Small intestine (tissue), 7 donors: ENCODE measurements at regions not wholly inside any gene's neighbourhood (a gene's known extent, or its start where the extent isn't known, plus 50 kb on each side); places are given as distances from the start of the nearest gene placed in this dataset.

Experiments
- DNase-seq, 2 donors: peaks; one replicate each; pipeline versions ENCODE4 v3.0.0 to v3.0.0-alpha.2; 2013
- FAIRE-seq: peaks from 2 replicates; lab custom pipeline; 2012; peaks lifted over from hg19 to GRCh38; lab: Jason Lieb, UNC
- H3K27ac ChIP-seq, 3 donors: one replicate each; pipeline ENCODE4 v1.5.1; 2013; ENCODE audit warnings: low read length in 2 of 3, mild to moderate bottlenecking in 2 of 3, control low read depth in 1 of 3, inconsistent platforms in 1 of 3, low read depth in 1 of 3, moderate library complexity in 1 of 3
- H3K27me3 ChIP-seq, 3 donors: one replicate each; pipeline ENCODE4 v1.6.1; 2013; ENCODE audit warnings: low read length in 3 of 3, inconsistent platforms in 1 of 3; ENCODE audit not compliant: control insufficient read depth in 3 of 3, insufficient read depth in 3 of 3
- H3K36me3 ChIP-seq, 3 donors: one replicate each; pipeline ENCODE4 v1.6.1; 2013; ENCODE audit warnings: low read length in 3 of 3, inconsistent platforms in 1 of 3, low read depth in 1 of 3, mild to moderate bottlenecking in 1 of 3, moderate library complexity in 1 of 3; ENCODE audit not compliant: control insufficient read depth in 3 of 3, insufficient read depth in 2 of 3
- H3K4me1 ChIP-seq, 3 donors: one replicate each; pipeline ENCODE4 v1.6.1; 2013; ENCODE audit warnings: low read length in 2 of 3, inconsistent platforms in 1 of 3, low read depth in 1 of 3, mild to moderate bottlenecking in 1 of 3, moderate library complexity in 1 of 3; ENCODE audit not compliant: control insufficient read depth in 3 of 3, insufficient read depth in 2 of 3
- H3K4me3 ChIP-seq, 3 donors: one replicate each; pipeline ENCODE4 v1.5.1; 2013; ENCODE audit warnings: low read length in 3 of 3, control low read depth in 1 of 3, inconsistent platforms in 1 of 3, low read depth in 1 of 3, mild to moderate bottlenecking in 1 of 3, moderate library complexity in 1 of 3
- H3K9me3 ChIP-seq, 2 donors: one replicate each; pipeline ENCODE4 v1.6.1; 2013; ENCODE audit warnings: low read depth in 1 of 2, low read length in 1 of 2; ENCODE audit not compliant: control insufficient read depth in 2 of 2, insufficient read depth in 1 of 2
- WGBS, 3 donors: extraction: QIAGEN DNeasy Blood & Tissue Kit; methylation state at CpG; one replicate each; pipeline ENCODE4 v1.1.7; 2013; 5-methylcytosine and 5-hydroxymethylcytosine counted together
- donor health status: healthy with polysubstance abuse.
- donor health status: control.
- donor health status: control.
- donor health status: Bipolar disorder and iron deficiency.
- donor health status: healthy.

DNA sequence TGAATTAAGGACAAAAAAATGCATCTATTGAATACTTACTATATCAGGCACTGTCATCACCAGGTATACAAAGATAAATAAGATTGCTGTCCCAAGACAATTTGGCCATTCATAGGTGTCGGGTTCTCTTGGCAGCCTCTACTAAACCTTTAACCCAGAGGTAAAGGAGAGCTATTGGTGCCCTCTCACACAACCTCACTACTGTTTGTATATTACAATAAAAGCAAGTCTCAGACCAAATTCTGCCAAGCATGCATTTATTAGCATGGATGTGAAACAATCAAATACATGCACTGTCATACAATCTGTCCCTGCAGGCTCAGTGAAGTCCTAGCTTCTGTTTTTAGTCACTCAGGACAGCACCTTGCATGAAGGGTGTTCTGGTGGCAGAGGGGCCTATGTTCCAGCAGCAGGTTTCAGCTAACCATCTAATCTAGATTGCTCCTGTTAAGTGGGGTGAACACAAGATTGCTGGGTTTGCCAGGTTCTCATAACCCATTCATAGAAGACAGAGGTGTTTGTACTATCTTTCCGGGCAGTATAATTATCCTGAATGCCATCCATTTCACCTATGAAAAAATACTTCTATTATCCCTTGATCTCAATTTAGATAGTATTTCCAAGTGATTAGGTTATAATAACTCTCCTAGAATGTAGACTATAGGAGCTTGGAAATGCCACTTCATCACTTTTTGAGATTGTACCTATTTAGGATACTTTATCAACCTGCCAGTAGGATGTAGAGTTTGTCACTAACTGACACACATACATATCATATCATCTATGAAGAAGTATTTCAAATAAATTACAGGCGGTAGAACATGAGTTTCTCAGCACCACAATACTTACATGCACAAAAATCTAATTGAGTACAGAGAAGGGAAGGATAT is 254.0 kb upstream of the KRR1 start:
- Histone ChIP-seq H3K4me3 (no peak overlapping the region), H3K27me3 (no peaks in the 10 kb centered on the region), H3K36me3 (no peaks in the 10 kb centered on the region), H3K4me1 (no peaks in the 10 kb centered on the region), H3K9me3 (no peaks in the 10 kb centered on the region), H3K27ac (no peak overlapping the region)
- no peak for FAIRE-seq
- WGBS, 3 donors, result 46 to 82% (median 76%) methylated on average over 3 of the region's 3 CpGs
- no peak for DNase-seq

DNA sequence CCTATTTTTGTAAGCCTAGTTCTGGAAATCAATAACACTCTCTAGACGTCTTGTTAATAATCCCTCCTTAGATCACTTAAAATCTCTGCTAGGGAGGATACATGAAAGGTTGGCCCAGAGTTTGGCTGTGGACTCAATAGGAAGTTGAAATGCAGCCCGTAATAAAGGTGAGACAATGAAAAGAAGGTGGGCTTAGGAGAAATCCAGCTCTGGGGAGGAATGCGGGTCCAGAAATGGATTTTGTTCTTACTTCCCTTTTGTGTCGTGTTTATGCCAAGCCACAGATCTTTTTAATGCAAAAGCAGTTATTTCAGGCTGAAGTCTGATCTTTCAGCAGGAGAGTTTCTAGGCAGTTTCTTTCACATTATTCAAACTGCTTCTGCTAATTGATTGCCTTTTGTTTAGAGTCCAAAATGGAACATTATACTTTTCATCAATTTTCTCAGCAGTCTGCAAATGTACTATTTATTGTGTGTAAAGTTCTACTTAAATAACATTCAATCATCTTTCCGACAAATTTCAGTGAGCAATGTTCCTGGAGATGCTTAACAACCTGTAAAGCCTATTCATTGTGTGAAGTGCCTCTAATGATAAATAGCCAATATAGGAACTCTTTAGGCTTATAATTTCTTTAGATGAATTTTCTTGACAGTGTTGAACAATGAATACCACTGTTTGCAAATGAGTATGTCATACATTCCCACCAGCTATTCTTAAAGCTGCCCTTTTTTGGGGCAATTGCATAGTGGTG is 252.9 kb upstream of the KRR1 start:
- Histone ChIP-seq H3K36me3 (no peaks in the 10 kb centered on the region), H3K4me3 (no peak overlapping the region), H3K9me3 (no peaks in the 10 kb centered on the region), H3K27me3 (no peaks in the 10 kb centered on the region), H3K4me1 (no peaks in the 10 kb centered on the region), H3K27ac (no peak overlapping the region)
- 71 to 89% (median 83%) methylated on average over 5 of the region's 5 CpGs for WGBS, 3 donors
- FAIRE-seq (no peak), DNase-seq (no peak)

DNA sequence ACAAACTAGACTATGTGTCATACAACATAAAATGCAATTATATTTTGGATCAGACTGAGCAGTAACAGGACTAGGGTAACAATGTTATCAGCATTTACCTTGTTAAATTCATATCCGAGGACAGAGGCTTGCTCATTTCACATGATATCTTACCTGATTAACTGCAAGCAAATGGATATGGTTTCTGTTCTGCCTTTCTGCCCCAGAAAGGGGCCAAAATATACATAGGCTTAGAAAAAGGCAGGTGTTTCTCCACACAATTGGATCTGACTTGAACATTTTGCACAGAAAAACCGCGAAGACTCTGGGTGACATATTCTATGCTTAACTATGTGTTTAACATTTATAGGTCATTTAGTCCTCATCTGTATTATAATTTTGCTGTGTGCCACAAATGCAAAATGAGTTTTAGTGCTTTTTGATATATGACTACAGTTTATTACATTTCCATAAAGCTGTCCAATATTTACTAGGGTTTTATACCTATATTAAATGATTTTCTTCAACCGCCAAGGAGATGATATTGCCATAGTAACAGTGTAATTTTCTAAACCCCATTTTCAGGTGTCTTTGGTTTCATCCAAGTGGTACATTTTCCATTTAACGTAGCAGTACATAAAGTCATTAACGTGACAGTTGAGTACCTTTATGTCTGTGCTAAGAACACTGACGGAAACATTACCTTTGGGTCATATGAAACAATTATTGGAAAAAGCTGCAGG is 249.3 kb upstream of the KRR1 start:
- no peaks in the 10 kb centered on the region for H3K27me3 ChIP-seq
- FAIRE-seq (no peak), DNase-seq (no peak)
- 79 to 88% (median 85%) methylated on average over 7 of the region's 7 CpGs for WGBS, 3 donors
- no peaks in the 10 kb centered on the region for H3K4me1 ChIP-seq
- H3K4me3 ChIP-seq, result no peak overlapping the region
- H3K9me3 ChIP-seq, result no peaks in the 10 kb centered on the region
- no peak overlapping the region for H3K27ac ChIP-seq
- H3K36me3 ChIP-seq, result no peaks in the 10 kb centered on the region

DNA sequence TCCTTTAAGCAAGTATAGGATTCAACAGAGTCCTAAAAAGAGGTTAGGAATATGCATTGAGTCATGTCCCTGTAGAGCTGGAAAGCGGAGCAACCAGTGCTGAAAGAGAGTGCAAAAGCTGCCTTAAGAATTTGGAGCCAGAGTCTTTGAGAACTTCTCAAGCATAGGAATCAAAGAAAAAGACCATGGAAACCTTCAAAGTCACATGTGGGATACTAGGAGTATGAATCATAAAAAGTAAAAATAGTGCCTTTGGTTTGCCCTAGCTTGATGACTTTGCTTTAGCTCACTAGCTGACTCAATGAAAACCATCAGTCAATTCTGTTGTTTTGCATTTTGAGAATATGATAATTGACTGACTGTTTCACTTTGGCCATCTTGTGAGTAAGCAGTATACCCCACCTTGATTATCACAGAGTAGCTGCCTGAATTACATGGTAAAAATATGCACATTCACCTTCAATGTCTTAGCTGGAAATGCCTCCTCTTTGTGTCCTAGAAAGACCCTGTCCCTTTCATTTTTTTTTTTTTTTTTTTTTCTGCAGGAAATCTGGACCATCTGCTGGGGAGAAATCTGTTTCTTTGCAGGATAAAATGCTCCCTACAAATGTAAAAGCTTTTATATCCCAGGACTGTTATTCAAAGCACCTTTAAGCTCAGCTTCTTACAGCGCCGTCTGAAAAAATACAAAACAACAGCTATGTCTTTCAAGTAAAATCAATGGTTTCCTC is 248.6 kb upstream of the KRR1 start:
- Histone ChIP-seq H3K27me3 (no peaks in the 10 kb centered on the region), H3K4me3 (no peak overlapping the region), H3K4me1 (peaks cover 0 to 2% (median 0%) of the 10 kb centered on the region in 3 donors), H3K27ac (no peak overlapping the region), H3K36me3 (no peaks in the 10 kb centered on the region), H3K9me3 (no peaks in the 10 kb centered on the region)
- no peak for DNase-seq
- WGBS, 3 donors, result 78 to 90% (median 86%) methylated on average over 3 of the region's 3 CpGs
- no peak for FAIRE-seq

DNA sequence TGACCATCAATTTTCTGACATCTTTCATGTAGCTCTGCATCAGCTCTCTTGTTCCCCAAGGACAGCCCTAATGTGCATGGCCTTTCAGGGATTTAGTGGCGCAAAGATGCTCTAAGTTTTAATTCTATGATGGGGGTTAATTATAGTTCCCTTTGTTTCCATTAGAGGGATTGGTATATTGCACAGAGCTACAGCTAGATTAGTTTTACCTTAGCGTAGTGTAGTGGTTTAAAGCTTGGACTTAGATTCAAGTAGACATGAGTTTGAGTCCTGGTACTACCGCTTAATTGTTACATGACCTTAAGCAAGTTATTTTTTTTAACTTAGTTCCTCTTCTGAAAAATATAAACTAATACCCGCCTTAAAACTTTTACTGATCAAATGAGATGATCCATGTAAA is 247.8 kb upstream of the KRR1 start:
- Histone ChIP-seq H3K27me3 (no peaks in the 10 kb centered on the region), H3K27ac (no peak overlapping the region), H3K36me3 (no peaks in the 10 kb centered on the region), H3K4me3 (no peak overlapping the region), H3K4me1 (peaks cover 0 to 6% (median 0%) of the 10 kb centered on the region in 3 donors), H3K9me3 (no peaks in the 10 kb centered on the region)
- WGBS, 3 donors, result 86 to 95% (median 86%) methylated on average over 4 of the region's 4 CpGs
- no peak for DNase-seq
- FAIRE-seq, result no peak

DNA sequence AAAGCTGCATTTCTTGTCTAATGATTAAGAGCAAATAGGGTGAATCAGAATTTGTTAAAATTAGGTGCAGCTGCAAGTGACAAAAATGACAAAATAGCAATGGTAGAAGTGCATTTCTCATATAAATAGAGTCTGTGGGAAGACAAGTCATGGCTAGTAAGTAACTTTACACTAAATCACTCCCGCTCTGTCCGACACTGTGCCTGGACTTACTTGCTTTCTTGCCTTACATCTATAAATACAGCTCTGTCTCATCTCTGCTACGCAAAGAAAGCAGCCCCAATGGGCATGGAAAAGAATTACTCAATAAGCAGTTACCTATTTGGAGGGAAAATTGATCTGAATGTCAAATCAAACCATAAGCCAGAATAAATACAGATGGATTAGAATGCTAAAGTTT is 245.4 kb upstream of the KRR1 start:
- no peak for DNase-seq
- H3K36me3 ChIP-seq, result no peaks in the 10 kb centered on the region
- FAIRE-seq, result no peak
- H3K9me3 ChIP-seq, result no peaks in the 10 kb centered on the region
- 93 to 96% (median 95%) methylated on average over 3 of the region's 3 CpGs for WGBS, 3 donors
- peaks cover 0 to 6% (median 0%) of the 10 kb centered on the region in 3 donors for H3K4me1 ChIP-seq
- H3K27ac ChIP-seq, result no peak overlapping the region
- no peaks in the 10 kb centered on the region for H3K27me3 ChIP-seq
- no peak overlapping the region for H3K4me3 ChIP-seq

DNA sequence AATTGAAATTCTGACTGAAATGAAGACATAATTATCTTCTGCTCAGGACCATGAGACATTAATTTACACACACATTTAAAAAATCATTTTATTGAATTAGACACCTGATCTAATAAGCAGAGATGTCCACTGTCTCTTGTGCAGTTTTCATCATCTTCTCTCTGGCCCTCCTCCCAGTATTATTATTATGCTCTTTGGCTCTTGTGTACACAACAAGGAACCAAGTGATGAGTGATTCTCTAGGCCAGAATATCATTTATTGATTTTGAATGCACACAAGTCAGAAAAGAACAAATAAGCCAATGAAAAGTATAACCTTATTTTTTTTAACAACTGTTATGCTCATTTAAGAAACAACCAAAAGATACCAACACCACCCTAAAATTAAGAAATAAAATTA is 244.7 kb upstream of the KRR1 start:
- Histone ChIP-seq H3K36me3 (no peaks in the 10 kb centered on the region), H3K27me3 (no peaks in the 10 kb centered on the region), H3K27ac (no peak overlapping the region), H3K9me3 (no peaks in the 10 kb centered on the region), H3K4me3 (no peak overlapping the region), H3K4me1 (peaks cover 0 to 6% (median 0%) of the 10 kb centered on the region in 3 donors)
- DNase-seq (no peak), FAIRE-seq (no peak)

DNA sequence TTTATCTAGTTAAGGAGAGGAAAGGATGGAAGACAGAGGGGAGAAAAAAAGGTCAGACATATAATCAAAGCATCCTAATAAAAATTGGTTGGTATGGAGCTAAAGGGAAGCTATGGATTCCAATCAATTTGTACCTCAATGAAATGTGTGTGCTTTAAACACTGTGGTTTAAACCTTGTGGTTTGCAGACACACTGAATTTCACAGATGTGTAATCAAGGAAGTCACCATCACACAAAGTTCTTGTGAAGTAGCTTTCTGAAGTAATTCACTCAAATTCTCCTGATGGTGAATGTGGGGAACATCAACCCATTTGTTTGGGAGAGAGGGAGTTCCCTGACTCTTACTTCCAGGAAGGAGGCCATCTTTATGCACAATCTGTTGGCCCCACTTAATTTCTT is 243.3 kb upstream of the KRR1 start:
- Histone ChIP-seq H3K4me1 (peaks cover 0 to 6% (median 0%) of the 10 kb centered on the region in 3 donors), H3K4me3 (no peak overlapping the region), H3K27ac (no peak overlapping the region), H3K27me3 (no peaks in the 10 kb centered on the region), H3K36me3 (no peaks in the 10 kb centered on the region), H3K9me3 (no peaks in the 10 kb centered on the region)
- no peak for FAIRE-seq
- DNase-seq, result no peak
